ENCODE measurements at regions not wholly inside any gene's neighbourhood (a gene's known extent, or its start where the extent isn't known, plus 50 kb on each side); places are given as distances from the start of the nearest gene placed in this dataset.

DNA sequence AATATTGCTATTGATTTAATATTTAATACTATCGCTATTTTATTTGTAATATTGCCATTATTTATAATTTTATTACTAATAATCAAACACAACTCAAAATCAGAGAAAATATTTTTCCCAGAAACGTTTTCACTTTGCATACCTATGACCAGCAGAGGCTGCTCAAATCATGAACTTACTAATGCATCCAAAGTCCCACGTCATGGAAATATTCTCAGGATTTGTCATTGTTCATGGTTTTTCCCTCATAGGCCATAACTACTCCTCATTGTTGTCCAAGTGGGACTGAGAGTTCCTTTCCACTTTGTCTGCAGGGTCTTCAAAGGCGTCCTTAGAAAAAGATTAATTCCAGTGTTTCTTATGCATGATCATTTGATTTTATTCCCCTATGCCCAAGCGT, 344.8 kb downstream of the THBS2 start:
- DNase-seq (ENCODE audit: low spot score), result no peak

DNA sequence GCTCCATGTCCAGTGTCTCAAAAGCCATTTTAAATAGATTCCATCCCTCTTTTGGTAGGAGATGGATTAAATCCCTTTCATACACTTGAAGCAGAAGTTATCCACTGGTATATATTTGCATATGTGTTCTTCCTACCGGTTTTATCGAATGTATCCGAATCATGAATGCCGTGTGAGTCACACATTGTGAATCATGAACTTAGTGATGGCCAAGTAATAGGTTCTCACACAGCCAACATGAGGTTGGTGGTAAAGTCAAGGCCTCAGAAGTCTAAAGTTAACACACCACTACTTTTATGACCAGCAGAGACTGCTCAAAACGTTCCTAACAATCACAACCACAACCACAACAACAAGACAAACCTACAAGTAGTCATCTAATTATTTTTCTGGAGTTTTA, 345.5 kb downstream of the THBS2 start:
- no peak for DNase-seq (ENCODE audit: low spot score)

- no peak for DNase-seq (ENCODE audit: low spot score)
These were observed 347.3 kb downstream of the THBS2 start for GRCh38 chr6:168906391-168906790.

DNA sequence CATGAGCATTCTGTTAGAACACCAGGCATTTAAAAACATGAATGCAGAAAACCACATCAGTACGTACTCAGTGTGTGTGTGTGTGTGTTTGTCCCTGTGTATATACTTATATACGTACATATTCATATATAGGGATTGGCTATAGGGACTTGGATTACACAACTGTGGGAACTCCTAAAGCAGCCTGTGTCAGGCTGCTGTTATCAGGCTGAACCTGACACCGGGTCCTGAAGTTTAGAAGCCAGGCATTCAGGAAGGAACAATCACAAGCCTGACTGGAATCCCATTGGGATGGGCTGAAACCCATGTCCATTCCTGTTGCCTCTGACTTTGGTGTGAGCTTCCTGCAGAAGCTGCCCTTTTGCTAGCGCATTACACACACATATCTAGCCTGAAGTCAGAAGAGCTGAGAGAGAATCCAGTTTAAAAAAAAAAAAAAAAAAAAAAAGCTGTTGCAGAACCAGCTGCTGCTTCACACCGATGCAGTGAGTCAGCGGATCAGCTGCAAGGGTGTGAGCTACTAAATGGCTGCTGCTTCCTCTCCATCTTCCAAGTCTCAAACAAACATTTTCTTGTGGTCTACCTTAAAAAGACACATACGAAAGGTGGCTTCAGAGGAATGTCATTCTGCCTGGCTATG, 348.1 kb downstream of the THBS2 start:
- DNase-seq (ENCODE audit: low spot score), result no peak

GRCh38 chr6:168903613-168904345, 349.9 kb downstream of the THBS2 start:
- no peak for DNase-seq (ENCODE audit: low spot score)

DNA sequence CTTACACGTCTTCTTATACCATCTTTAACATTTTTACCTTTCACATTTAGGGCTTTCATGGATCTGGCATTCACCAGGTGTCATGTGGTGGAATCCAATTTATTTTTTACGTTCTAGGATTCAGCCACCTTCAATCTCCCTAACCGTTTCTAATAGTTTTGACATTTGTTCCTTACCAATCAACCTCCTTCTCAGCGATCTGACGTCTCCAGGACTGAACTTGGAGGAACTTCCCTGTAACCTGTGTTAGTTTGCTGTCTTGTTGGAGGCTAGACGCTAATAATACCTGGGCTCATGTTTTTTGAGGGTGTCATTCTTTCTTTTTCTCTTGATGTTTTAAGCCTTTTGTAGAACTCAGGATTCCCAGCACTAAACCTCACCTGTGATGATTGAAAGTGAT, 351.6 kb downstream of the THBS2 start:
- no peak for DNase-seq (ENCODE audit: low spot score)

GRCh38 chr6:168901076-168901475, 352.6 kb downstream of the THBS2 start:
- no peak for DNase-seq (ENCODE audit: low spot score)

DNA sequence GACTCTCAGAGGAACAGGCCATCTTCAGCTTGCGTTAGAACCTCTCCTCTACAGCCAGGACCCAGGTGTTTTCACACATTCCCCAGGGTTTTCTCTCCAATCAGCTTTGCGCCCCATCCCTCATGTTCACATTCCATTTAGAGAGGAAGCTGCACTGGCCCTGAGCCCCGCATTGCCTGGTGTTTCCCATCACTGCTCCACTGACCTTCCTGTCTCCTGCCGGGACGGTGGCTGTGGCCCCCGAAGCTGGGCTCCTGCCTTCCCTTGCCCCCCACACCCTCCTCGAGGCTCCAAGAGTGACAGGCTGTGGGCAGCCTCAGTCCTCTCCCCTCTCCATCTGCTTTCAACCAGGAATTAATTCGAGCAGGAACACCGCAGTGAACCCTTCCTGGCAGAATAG, 357.3 kb downstream of the THBS2 start:
- DNase-seq (ENCODE audit: low spot score), result no peak

GRCh38 chr6:168895102-168895812, 358.4 kb downstream of the THBS2 start:
- DNase-seq (ENCODE audit: low spot score), result peak; percentile 10

DNA sequence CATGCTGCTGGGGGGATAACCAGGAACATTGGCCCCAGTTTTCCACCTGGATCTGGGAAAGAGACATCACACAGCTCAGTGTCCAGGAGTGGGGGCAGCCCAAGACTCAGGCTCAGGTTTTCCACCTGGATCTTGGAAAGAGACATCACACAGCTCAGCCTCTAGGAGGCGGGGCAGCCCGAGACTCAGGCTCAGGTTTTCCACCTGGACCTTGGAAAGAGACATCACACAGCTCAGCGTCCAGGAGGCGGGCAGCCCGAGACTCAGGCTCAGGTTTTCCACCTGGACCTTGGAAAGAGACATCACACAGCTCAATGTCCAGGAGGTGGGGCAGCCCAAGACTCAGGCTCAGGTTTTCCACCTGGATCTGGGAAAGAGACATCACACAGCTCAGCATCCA, 361.6 kb downstream of the THBS2 start:
- no peak for DNase-seq (ENCODE audit: low spot score)

DNA sequence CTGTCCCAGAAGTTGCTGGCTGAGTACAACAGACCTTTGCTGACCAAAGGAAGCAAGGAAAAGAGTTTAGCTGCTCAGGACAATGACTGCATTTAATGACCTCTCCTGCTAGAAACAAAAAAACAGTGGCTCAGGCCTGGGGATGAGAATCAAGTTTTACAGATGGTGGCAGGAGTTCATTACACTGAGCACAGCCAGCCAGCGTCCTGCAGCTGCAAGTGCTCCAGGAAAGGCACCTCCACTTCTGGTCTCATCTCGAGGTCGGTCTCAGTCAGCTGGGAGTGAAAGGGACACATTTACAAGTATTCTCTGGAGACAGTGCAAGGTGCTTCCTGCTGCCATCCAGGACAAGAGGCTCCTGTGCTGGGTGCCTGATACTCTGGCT, 362.7 kb downstream of the THBS2 start:
- no peak for DNase-seq (ENCODE audit: low spot score)

- no peak for DNase-seq (ENCODE audit: low spot score)
These were observed 363.2 kb downstream of the THBS2 start for GRCh38 chr6:168890306-168890980.

- DNase-seq (ENCODE audit: low spot score), result no peak
These were observed 364.8 kb downstream of the THBS2 start for GRCh38 chr6:168888786-168889345.

GRCh38 chr6:168888102-168888501, 365.5 kb downstream of the THBS2 start:
- no peak for DNase-seq (ENCODE audit: low spot score)

- DNase-seq (ENCODE audit: low spot score), result no peak
These were observed 366.0 kb downstream of the THBS2 start for GRCh38 chr6:168887621-168888020.

DNA sequence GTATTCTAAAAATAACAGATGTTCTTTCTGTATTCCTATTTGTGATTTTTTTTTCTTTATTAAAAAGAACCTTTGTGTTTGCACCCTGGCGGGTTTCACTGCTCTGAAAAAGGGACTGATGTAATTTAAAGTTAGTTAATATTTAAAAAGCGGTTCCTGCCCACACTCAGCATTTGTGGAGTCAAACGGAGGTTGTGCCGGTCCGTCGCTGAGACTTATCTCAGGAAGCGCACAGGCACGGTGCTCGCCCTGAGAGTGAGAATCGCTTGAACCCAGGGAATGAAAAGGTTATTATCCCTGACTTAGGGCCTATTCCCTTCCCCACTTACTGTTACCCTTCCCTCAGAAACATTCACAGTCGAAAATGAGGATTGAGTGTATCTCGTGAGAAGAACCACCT, 366.7 kb downstream of the THBS2 start:
- DNase-seq (ENCODE audit: low spot score), result no peak

GRCh38 chr6:168885751-168886742, 367.6 kb downstream of the THBS2 start:
- DNase-seq (ENCODE audit: low spot score), result no peak

DNA sequence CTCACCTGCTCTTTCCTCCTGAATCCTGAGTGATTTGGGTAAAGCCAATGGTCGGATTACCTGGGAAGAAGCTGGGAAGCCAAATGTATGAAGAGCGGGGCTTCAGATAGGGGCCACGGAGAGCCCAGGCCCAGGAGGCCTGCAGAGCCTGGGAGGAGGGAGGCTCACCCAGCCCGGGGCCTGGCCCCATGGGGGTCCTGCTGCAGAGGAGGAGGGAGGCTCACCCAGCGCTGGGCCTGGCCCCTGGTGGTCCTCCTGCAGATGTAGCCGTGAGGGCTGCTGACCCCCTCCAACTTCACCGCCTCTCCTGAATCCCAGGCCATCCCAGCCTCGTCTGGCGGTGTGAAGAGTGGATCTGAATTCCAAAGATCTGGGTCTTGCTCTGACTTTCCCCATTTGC, 368.4 kb downstream of the THBS2 start:
- DNase-seq (ENCODE audit: low spot score), result no peak

DNA sequence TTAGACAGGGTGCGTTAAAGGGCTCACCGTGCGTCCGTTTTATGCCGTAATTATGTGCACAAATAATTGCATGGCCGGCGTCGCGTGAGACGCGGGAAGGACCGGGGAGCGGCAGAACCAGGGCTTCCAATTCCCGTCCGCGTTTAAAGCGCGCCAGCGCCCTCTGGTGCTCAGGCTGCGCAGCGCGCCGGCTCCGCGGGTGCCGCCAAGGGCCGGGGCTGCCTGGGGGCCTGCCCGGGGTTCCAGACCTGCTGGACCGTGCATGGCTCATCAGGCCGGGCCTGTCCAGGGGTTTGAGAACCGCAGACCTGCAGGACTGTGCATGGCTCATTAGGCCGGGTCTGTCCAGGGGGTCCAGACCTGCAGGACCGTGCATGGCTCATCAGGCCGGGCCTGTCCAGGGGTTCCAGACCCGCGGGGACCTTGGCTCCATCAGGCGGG, 369.0 kb downstream of the THBS2 start:
- DNase-seq (ENCODE audit: low spot score), result no peak

DNA sequence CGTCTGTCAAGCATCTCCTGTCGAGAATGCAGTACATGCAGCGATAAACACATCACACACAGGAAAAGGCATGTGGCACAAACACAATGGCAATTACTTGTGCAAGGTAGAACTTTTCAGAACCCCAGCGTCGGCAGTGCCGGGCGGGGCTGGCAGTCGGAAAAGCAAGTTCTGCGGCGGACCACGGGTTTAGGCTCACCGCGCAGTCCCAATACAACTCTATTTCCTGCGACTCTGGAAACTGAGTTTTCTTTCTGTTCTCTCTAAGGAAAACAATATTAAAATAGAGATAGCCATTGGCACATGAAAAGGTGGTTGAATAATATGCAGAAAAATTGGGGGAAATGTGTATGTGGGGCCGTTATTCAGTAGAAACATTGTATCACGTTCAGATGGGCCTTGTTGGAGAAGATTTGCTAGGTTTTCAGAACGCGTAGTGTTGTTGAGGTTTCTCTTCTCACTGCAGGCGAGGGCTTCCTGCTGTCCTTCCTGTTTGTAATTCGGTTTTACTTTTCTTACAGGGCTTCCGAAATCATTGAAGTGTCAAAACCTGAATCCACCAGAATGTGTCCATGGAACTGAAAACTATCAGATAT, 369.5 kb downstream of the THBS2 start:
- no peak for DNase-seq (ENCODE audit: low spot score)

Measured in hematopoietic multipotent progenitor cell treated with erythropoietin and hydrocortisone succinate and interleukin-3 and kit ligand, for 17 days (in vitro differentiated cells).